Liver (tissue), 3 donors: ENCODE measurements at regions not wholly inside any gene's neighbourhood (a gene's known extent, or its start where the extent isn't known, plus 50 kb on each side); places are given as distances from the start of the nearest gene placed in this dataset.
"Not testable (repeated sequence)": the region's sequence is repeated elsewhere in the genome, so short reads cannot be mapped to it uniquely, and the experiment has no call there.

Experiments used
- CTCF ChIP-seq: fragments of 150-350 bp; IDR thresholded peaks from 2 replicates; pipeline ENCODE4 v1.5.1; 2017; ENCODE audit warnings: improper control_type of control experiment, low read depth, low read length; ENCODE audit not compliant: missing input control
- FOXA1 ChIP-seq: IDR thresholded peaks from 2 replicates; pipeline ENCODE4 v1.6.1; 2016; ENCODE audit warnings: antibody characterized with exemption
- HNF4A ChIP-seq, 2 donors: conservative IDR thresholded peaks; 2 replicates each; pipeline ENCODE4 v1.6.1; 2016; ENCODE audit warnings: antibody characterized with exemption in 2 of 2, mild to moderate bottlenecking in 2 of 2
- REST ChIP-seq: IDR thresholded peaks from 2 replicates; pipeline ENCODE4 v1.6.1; 2016; ENCODE audit warnings: antibody characterized with exemption, mild to moderate bottlenecking
- ZBTB33 ChIP-seq: IDR thresholded peaks from 2 replicates; pipeline ENCODE4 v1.6.1; 2016; ENCODE audit warnings: antibody characterized with exemption
- donor health status: healthy.
- donor health status: healthy.

- not testable (repeated sequence) for TF ChIP-seq HNF4A (conservative IDR thresholded peaks at IDR 0.05); CTCF; FOXA1; REST; ZBTB33
These were observed 190.7 kb downstream of the TTC6 start for GRCh38 chr14:37786114-37786625.
